ENCODE measurements at regions not wholly inside any gene's neighbourhood (a gene's known extent, or its start where the extent isn't known, plus 50 kb on each side); places are given as distances from the start of the nearest gene placed in this dataset.

DNA sequence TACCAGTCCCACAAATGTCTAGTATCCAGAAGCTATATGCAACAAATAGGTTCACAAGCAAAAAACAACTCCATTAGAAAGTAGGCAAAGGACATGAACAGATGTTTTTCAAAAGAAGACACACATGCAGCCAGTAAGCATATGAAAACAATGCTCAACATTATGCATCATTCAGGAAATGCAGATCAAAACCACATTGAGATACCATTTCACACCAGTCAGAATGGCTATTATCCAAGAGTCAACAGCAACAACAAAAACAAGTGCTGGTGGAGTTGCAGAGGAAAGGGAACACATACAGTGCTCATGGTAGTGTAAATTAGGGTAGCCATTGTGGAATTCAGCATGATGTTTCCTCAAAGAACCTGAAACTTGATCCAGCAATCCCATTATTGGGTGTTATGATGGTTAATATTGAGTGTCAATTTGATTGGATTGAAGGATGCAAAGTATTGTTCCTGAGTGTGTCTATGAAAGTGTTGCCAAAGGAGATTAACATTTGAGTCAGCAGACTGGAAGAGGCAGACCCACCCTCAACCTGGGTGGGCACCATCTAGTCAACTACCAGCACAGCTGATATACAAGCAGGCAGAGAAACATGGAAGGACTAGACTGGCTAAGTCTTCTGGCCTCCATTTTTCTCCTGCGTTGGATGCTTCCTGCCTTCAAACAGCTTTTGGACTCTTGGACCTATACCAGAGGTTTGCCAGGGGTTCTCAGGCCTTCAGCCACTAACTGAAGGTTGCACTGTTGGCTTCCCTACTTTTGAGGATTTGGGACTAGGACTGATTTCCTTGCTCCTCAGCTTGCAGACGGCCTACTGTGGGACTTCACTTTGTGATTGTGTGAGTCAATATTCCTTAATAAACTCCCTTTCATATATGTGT, 218.4 kb upstream of the SEMA3D start:
- H3K4me3 ChIP-seq (ENCODE audit: low read depth, low read length) = no peak overlapping the region
- no peak for DNase-seq (ENCODE audit: low read depth)
- TF ChIP-seq, protein P1, sequence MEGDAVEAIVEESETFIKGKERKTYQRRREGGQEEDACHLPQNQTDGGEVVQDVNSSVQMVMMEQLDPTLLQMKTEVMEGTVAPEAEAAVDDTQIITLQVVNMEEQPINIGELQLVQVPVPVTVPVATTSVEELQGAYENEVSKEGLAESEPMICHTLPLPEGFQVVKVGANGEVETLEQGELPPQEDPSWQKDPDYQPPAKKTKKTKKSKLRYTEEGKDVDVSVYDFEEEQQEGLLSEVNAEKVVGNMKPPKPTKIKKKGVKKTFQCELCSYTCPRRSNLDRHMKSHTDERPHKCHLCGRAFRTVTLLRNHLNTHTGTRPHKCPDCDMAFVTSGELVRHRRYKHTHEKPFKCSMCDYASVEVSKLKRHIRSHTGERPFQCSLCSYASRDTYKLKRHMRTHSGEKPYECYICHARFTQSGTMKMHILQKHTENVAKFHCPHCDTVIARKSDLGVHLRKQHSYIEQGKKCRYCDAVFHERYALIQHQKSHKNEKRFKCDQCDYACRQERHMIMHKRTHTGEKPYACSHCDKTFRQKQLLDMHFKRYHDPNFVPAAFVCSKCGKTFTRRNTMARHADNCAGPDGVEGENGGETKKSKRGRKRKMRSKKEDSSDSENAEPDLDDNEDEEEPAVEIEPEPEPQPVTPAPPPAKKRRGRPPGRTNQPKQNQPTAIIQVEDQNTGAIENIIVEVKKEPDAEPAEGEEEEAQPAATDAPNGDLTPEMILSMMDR (IDR thresholded peaks at IDR 0.05; ENCODE audit: low read depth, low read length, missing control alignments) = no peak
- in situ Hi-C loops (cut with HindIII; ENCODE audit: low sequenced_read_pairs) = no loop called here

DNA sequence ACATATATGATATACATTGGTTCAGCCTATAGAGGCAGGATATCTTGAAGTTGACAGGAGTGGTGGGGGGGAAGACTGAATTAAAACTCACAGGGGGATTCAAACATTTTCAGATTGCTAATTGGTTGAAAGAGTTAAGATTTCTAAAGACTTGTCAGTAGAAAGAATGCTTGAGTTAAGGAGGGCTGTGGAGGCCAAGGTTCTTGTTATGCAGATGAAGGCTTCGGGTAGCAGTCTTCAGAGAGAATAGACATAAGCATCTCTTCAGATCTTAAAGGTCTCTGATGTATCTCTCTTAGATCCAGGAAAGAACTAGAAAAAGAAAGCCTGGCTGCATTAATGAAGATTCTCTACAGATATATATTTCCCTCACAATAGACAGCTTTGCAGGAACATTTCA, 209.8 kb upstream of the SEMA3D start:
- H3K4me3 ChIP-seq (ENCODE audit: low read depth, low read length) = no peak overlapping the region
- no peak for DNase-seq (ENCODE audit: low read depth)
- TF ChIP-seq, protein P1 (IDR thresholded peaks at IDR 0.05; ENCODE audit: low read depth, low read length, missing control alignments) = no peak
- in situ Hi-C loops (cut with HindIII; ENCODE audit: low sequenced_read_pairs) = no loop called here

DNA sequence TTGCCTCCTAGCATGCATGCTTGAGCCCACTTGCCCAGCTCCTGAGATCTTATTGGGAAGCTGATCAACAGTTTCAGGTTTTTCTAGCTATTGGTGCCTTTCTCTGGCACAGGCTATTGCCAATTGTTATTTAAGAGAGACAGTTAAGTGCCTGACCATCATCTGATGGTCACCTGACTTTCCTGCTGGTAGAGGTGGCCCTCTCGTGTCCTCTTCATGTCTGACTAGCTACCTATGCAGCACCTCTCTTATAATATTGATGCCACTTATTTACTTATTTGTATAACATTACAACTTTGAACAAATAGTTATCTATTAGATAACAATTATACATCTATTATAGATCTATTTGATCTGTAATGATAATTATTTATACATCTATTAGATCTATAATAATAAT, 205.9 kb upstream of the SEMA3D start:
- H3K4me3 ChIP-seq (ENCODE audit: low read depth, low read length) = no peak overlapping the region
- no peak for DNase-seq (ENCODE audit: low read depth)
- in situ Hi-C loops (cut with HindIII; ENCODE audit: low sequenced_read_pairs) = no loop called here
- TF ChIP-seq, protein P1 (IDR thresholded peaks at IDR 0.05; ENCODE audit: low read depth, low read length, missing control alignments) = no peak

DNA sequence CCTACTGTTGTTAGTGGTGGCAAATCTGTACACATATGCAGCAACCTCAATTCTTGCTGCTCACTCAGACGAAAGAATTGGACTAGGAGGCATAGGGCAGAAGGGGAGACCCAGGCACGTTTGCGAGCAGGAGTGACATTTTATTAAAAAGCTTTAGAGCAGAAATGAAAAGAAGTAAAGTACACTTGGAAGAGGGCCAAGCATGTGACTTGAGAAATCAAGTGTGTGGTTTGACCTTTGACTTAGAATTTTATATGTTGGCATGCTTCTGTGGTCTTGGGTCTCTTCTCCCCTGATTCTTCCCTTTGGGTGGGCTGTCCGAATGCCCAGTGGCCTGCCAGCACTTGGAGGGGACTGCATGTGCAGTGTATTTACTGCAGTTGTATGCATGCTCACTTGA, 205.5 kb upstream of the SEMA3D start:
- in situ Hi-C loops (cut with HindIII; ENCODE audit: low sequenced_read_pairs) = no loop called here
- DNase-seq (ENCODE audit: low read depth) = no peak
- no peak overlapping the region for H3K4me3 ChIP-seq (ENCODE audit: low read depth, low read length)
- TF ChIP-seq, protein P1 (IDR thresholded peaks at IDR 0.05; ENCODE audit: low read depth, low read length, missing control alignments) = no peak

DNA sequence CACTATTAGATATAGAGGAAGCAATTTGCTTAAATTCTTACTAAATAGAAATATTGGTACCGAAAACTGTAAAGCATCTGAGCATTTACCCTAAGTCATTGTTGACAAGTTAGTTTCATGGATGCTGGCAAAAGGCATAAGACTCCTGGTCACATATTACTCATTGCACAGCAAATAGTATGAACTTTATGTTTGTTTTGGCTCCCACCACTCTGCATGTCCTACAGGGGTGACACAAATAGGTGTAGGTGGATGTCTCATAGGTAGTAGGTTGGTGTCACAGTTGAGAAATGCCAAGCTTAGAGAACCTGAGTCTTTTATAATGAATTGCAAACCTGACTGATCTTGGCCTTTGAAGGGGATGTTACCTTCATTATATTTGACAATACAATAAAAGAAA, 199.6 kb upstream of the SEMA3D start:
- DNase-seq (ENCODE audit: low read depth) = no peak
- in situ Hi-C loops (cut with HindIII; ENCODE audit: low sequenced_read_pairs) = no loop called here
- TF ChIP-seq, protein P1 (IDR thresholded peaks at IDR 0.05; ENCODE audit: low read depth, low read length, missing control alignments) = no peak
- no peak overlapping the region for H3K4me3 ChIP-seq (ENCODE audit: low read depth, low read length)

DNA sequence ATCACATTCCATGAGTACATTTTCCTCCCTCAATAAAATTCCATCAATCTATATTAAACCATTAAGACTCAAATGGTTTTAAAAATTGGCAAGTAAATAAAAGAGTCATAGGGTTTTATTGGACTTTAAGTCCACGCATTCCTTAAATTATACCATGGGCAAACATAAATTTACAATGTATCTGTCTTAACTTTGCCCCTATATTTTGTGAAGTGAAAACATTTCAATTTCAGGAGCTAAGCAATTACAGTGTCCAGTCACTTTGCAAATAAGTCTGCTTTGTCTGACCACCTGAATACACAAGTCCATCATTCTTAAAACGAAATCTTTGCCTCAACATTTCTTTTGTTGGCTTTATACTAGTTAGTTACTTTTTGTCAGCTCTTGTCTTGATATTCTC, 197.5 kb upstream of the SEMA3D start:
- no peak for DNase-seq (ENCODE audit: low read depth)
- in situ Hi-C loops (cut with HindIII; ENCODE audit: low sequenced_read_pairs) = no loop called here
- no peak overlapping the region for H3K4me3 ChIP-seq (ENCODE audit: low read depth, low read length)
- TF ChIP-seq, protein P1 (IDR thresholded peaks at IDR 0.05; ENCODE audit: low read depth, low read length, missing control alignments) = no peak
